Ishikawa (cell line): ENCODE measurements at regions not wholly inside any gene's neighbourhood (a gene's known extent, or its start where the extent isn't known, plus 50 kb on each side); places are given as distances from the start of the nearest gene placed in this dataset.

Experiments used
- CEBPB ChIP-seq: IDR thresholded peaks from 2 replicates; pipeline ENCODE4 v1.6.1; 2012
- CREB1 ChIP-seq: IDR thresholded peaks from 2 replicates; pipeline ENCODE4 v1.6.1; 2012; ENCODE audit warnings: low read depth
- EGR1 ChIP-seq: IDR thresholded peaks from 2 replicates; pipeline ENCODE4 v1.6.1; 2012
- EP300 ChIP-seq: IDR thresholded peaks from 2 replicates; pipeline ENCODE4 v1.6.1; 2012; ENCODE audit warnings: borderline replicate concordance
- FOXM1 ChIP-seq: IDR thresholded peaks from 2 replicates; pipeline ENCODE4 v1.6.1; 2012; ENCODE audit warnings: low read depth, borderline replicate concordance
- NFIC ChIP-seq: IDR thresholded peaks from 2 replicates; pipeline ENCODE4 v1.6.1; 2012
- TAF1 ChIP-seq: IDR thresholded peaks from 2 replicates; pipeline ENCODE4 v1.6.1; 2012; ENCODE audit warnings: low read depth, mild to moderate bottlenecking
- TF ChIP-seq, protein P1 (sequence below): IDR thresholded peaks from 2 replicates; pipeline ENCODE4 v1.6.1; 2012

GRCh38 chr18:51848702-51849101, 491.3 kb upstream of the DCC start:
- TF ChIP-seq EGR1, result no peak
- no peak for TF ChIP-seq CREB1
- TF ChIP-seq TAF1, result no peak
- TF ChIP-seq, protein P1, sequence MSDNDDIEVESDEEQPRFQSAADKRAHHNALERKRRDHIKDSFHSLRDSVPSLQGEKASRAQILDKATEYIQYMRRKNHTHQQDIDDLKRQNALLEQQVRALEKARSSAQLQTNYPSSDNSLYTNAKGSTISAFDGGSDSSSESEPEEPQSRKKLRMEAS, result no peak
- TF ChIP-seq CEBPB, result no peak
- no peak for TF ChIP-seq NFIC
- TF ChIP-seq FOXM1, result no peak
- no peak for TF ChIP-seq EP300
